ENCODE measurements at regions not wholly inside any gene's neighbourhood (a gene's known extent, or its start where the extent isn't known, plus 50 kb on each side); places are given as distances from the start of the nearest gene placed in this dataset.

DNA sequence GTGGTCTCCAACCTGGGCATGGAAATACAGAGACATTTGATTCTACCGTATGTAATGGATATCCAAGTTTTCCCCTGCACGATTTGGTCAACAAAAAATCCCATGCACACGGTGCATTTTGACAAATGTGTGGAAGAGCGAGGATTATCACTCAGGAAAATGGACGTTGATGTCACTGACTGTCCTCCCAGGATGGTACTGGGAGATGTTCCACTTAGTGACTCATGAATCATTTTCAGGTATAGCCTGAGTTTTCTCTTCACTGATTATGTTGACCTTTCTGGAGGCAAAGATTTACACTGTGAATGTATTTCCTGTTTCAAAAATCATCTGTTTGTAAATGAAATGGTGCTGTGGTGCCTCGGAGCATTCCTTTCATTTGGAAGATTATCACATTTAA is 596.7 kb upstream of the ADAMTS9 start:
- intact Hi-C loops (cut with DNase I), result no loop called here
- no peak for DNase-seq
- no peak for ATAC-seq
- Histone ChIP-seq H3K4me1 (no peaks in the 10 kb centered on the region), H3K9me3 (no peaks in the 10 kb centered on the region), H3K36me3 (no peaks in the 10 kb centered on the region), H3K27me3 (no peaks in the 10 kb centered on the region), H3K27ac (no peak overlapping the region), H3K4me3 (no peak overlapping the region)
- TF ChIP-seq, protein P1, sequence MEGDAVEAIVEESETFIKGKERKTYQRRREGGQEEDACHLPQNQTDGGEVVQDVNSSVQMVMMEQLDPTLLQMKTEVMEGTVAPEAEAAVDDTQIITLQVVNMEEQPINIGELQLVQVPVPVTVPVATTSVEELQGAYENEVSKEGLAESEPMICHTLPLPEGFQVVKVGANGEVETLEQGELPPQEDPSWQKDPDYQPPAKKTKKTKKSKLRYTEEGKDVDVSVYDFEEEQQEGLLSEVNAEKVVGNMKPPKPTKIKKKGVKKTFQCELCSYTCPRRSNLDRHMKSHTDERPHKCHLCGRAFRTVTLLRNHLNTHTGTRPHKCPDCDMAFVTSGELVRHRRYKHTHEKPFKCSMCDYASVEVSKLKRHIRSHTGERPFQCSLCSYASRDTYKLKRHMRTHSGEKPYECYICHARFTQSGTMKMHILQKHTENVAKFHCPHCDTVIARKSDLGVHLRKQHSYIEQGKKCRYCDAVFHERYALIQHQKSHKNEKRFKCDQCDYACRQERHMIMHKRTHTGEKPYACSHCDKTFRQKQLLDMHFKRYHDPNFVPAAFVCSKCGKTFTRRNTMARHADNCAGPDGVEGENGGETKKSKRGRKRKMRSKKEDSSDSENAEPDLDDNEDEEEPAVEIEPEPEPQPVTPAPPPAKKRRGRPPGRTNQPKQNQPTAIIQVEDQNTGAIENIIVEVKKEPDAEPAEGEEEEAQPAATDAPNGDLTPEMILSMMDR (IDR thresholded peaks at IDR 0.05), result no peak

DNA sequence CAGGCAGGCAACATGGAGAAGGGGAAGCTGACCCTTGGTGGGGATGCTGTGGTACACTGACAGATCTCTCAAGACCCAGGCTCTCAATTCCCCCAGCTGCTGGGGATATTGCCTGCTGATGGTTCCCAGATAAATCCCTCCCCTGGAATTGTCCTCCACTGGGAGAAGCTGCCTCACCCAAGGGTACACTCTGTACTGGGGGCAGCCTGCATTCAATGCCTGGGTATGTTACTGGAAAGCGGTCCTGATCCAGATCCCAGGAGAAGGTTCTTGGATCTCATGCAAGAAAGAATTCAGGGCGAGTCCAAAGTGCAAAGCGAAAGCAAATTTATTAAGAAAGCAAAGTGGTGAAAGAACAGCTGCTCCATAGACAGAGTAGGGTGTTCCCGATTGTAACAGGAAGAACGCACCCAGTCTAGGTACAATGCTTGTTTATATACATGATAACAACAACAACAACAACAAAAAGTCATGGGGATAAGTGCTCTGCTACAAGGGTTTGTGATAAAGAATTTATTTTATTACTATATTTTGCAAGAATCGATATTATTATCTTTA is 591.5 kb upstream of the ADAMTS9 start:
- no peak for ATAC-seq
- Histone ChIP-seq H3K36me3 (no peaks in the 10 kb centered on the region), H3K4me3 (no peak overlapping the region), H3K4me1 (no peaks in the 10 kb centered on the region), H3K27ac (no peak overlapping the region), H3K27me3 (no peaks in the 10 kb centered on the region), H3K9me3 (no peaks in the 10 kb centered on the region)
- TF ChIP-seq, protein P1 (IDR thresholded peaks at IDR 0.05), result no peak
- DNase-seq, result no peak
- intact Hi-C loops (cut with DNase I), result no loop called here

DNA sequence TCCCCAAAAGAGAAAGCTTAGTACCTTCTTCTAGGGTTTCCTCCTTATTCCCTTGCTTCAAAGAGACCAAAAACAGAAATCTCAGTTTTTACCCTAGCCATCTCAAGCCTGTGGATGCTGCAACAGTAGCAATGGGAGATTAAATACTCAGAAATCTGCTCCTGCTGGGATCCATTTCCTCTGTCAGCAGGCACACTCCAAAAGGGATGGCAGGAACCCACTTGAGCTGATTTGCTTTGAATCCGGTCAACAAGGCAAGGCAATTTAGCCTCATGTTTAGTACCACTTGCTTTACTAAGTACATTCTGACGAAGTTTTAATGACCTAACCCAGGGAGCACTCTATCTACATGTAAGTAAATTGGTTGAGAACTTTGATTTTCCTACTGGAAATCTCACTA is 590.0 kb upstream of the ADAMTS9 start:
- intact Hi-C loops (cut with DNase I), result no loop called here
- Histone ChIP-seq H3K36me3 (no peaks in the 10 kb centered on the region), H3K4me1 (no peaks in the 10 kb centered on the region), H3K27ac (no peak overlapping the region), H3K27me3 (no peaks in the 10 kb centered on the region), H3K9me3 (no peaks in the 10 kb centered on the region), H3K4me3 (no peak overlapping the region)
- DNase-seq (no peak), ATAC-seq (no peak)
- TF ChIP-seq, protein P1 (IDR thresholded peaks at IDR 0.05), result no peak

DNA sequence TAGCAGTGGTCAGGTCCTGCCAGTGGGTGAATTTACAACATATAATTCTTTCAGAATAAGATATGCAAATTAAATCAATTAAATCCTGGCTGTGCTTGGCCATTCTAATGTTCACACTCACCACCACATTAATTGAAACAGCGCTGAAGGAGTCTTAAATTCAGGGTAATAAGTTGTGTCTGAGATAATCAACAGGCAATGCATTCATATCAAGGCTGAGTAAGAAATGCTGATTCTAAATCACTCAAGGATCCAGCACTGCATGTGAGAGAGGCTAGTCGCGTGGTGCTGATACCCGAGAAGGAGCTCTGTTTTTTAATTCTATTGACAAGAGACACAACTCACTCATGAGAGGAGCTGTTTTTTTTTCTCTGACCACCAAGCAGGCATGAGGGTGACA is 588.8 kb upstream of the ADAMTS9 start:
- no peak for DNase-seq
- Histone ChIP-seq H3K4me3 (no peak overlapping the region), H3K9me3 (no peaks in the 10 kb centered on the region), H3K27me3 (no peaks in the 10 kb centered on the region), H3K36me3 (no peaks in the 10 kb centered on the region), H3K4me1 (no peaks in the 10 kb centered on the region), H3K27ac (no peak overlapping the region)
- intact Hi-C loops (cut with DNase I), result no loop called here
- ATAC-seq, result no peak
- TF ChIP-seq, protein P1 (IDR thresholded peaks at IDR 0.05), result no peak

DNA sequence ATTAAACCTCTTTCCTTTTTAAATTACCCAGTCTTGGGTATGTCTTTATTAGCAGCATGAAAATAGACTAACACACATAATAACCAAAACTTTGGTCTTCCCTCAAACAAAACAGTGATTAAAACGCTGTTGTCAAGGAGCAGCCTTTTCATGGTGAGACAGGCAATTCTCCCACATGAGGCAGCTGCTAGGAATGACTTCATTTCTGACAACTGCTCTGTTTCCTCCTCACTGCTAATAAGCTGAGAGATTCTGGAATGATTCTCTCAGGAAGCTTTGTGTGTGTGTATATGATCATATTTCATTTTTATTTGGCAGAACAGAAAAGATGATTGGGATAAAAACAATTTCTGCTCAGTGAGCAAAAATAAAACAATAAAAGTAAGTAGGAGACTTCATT is 580.6 kb upstream of the ADAMTS9 start:
- ATAC-seq (no peak), DNase-seq (peak in 1 of 4 donors; percentile 24)
- H3K4me1 ChIP-seq, result no peaks in the 10 kb centered on the region
- no peaks in the 10 kb centered on the region for H3K36me3 ChIP-seq
- intact Hi-C loops (cut with DNase I), result no loop called here
- no peak overlapping the region for H3K27ac ChIP-seq
- no peak overlapping the region for H3K4me3 ChIP-seq
- H3K9me3 ChIP-seq, result peaks cover 0 to 2% of the 10 kb centered on the region in 2 donors
- TF ChIP-seq, protein P1 (IDR thresholded peaks at IDR 0.05), result no peak
- H3K27me3 ChIP-seq, result no peaks in the 10 kb centered on the region
